CD4-positive, alpha-beta T cell (primary cell): ENCODE measurements at regions not wholly inside any gene's neighbourhood (a gene's known extent, or its start where the extent isn't known, plus 50 kb on each side); places are given as distances from the start of the nearest gene placed in this dataset.
"Not testable (repeated sequence)": the region's sequence is repeated elsewhere in the genome, so short reads cannot be mapped to it uniquely, and the experiment has no call there.

ENCODE experiments used
- ATAC-seq: fragments of 200-7000 bp; cut with Tn5 transposase; one replicate; pipeline ENCODE4 v1.10.0; 2022; ENCODE audit warnings: mild to moderate bottlenecking; ENCODE audit not compliant: poor library complexity
- CTCF ChIA-PET: fragments of 350-600 bp; sonication (Branson Sonifier 250); formaldehyde crosslinking; loops from one replicate; lab custom pipeline; 2021; ENCODE audit warnings: antibody characterized with exemption, inconsistent platforms; lab: Charles Lee
- POLR2A ChIA-PET: fragments of 350-600 bp; sonication (Branson Sonifier 250); formaldehyde crosslinking; loops from one replicate; lab custom pipeline; 2021; ENCODE audit warnings: antibody characterized with exemption, inconsistent platforms; lab: Charles Lee
- DNase-seq, 14 experiments: peaks; one replicate each; pipeline ENCODE4 v3.0.0-alpha.2; 2013 to 2020; ENCODE audit warnings: mixed read lengths in 2 of 14
- H3K27ac ChIP-seq, 2 donors: one replicate each; pipeline versions ENCODE4 v1.5.1 to v1.7.0; 2013; ENCODE audit warnings: low read length in 2 of 2, low read depth in 1 of 2, mild to moderate bottlenecking in 1 of 2
- H3K27me3 ChIP-seq, 2 experiments: 1 replicate in 1 of 2; 2 replicates in 1 of 2; pipeline versions ENCODE4 v1.6.1 to v1.7.0; 2013; ENCODE audit warnings: low read length in 2 of 2, control low read depth in 1 of 2, mild to moderate bottlenecking in 1 of 2, moderate library complexity in 1 of 2; ENCODE audit not compliant: insufficient read depth in 2 of 2, control insufficient read depth in 1 of 2
- H3K36me3 ChIP-seq: one replicate; pipeline ENCODE4 v1.6.1; 2013; ENCODE audit warnings: low read length, control low read depth; ENCODE audit not compliant: insufficient read depth
- H3K4me1 ChIP-seq: one replicate; pipeline ENCODE4 v1.6.1; 2013; ENCODE audit warnings: low read length, control low read depth; ENCODE audit not compliant: insufficient read depth
- H3K4me3 ChIP-seq: one replicate; pipeline ENCODE4 v1.5.1; 2013; ENCODE audit warnings: mild to moderate bottlenecking, low read length, moderate library complexity
- H3K9me3 ChIP-seq, 2 experiments: 1 replicate in 1 of 2; 2 replicates in 1 of 2; pipeline versions ENCODE4 v1.6.1 to v1.7.0; 2013; ENCODE audit warnings: low read length in 2 of 2, mild to moderate bottlenecking in 2 of 2, control low read depth in 1 of 2, moderate library complexity in 1 of 2; ENCODE audit not compliant: control insufficient read depth in 1 of 2, insufficient read depth in 1 of 2
- H3K27ac Mint-ChIP-seq: one replicate; pipeline ENCODE4 v1.8.0; 2020; ENCODE audit warnings: mixed read lengths
- H3K27me3 Mint-ChIP-seq: one replicate; pipeline ENCODE4 v1.8.0; 2021; ENCODE audit warnings: mixed read lengths
- H3K36me3 Mint-ChIP-seq: one replicate; pipeline ENCODE4 v1.8.0; 2021; ENCODE audit warnings: low read depth, mixed read lengths
- H3K4me1 Mint-ChIP-seq: one replicate; pipeline ENCODE4 v1.8.0; 2021; ENCODE audit warnings: low read depth, mixed read lengths
- H3K4me3 Mint-ChIP-seq: one replicate; pipeline ENCODE4 v1.8.0; 2020; ENCODE audit warnings: mild to moderate bottlenecking, mixed read lengths
- H3K9me3 Mint-ChIP-seq: one replicate; pipeline ENCODE4 v1.8.0; 2020; ENCODE audit warnings: mixed read lengths
- intact Hi-C, 2 experiments: fragments of 100-400 bp; cut with DNase I in 1 of 2; cut with micrococcal nuclease in 1 of 2; formaldehyde crosslinking; loops; one replicate each; pipeline versions ENCODE4 v1.15.1 to v1.9.0; 2023 to 2025; cut with DNase I, micrococcal nuclease
- TF ChIP-seq, protein P1 (sequence below): fragments of 200-600 bp; IDR thresholded peaks from one replicate; pipeline ENCODE4 v1.8.0; 2022; ENCODE audit warnings: antibody characterized with exemption, mild to moderate bottlenecking

DNA sequence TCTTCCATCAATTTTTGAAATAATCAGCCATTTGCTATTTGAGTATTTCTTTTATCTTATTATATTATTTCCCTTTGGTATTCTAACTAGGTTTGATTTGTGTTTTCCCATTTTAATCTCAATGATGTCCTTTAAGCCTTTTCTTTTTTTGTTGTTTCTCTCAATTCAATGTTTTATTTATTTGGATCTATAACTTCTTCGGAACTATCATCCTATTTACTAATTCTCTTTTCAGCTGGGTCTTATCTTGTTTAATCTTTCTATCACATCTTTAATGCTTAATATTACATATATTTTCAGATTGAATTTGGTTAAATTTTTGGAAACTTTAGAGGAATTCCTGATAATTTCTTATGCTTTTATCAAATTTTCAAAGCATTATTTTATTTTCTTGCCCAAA lies 448.3 kb downstream of the SOX11 start:
- no peak overlapping the region for H3K4me3 ChIP-seq
- ATAC-seq (no peak), DNase-seq (no peak)
- no peaks in the 10 kb centered on the region for H3K4me1 ChIP-seq
- H3K27me3 Mint-ChIP-seq = no peaks in the 10 kb centered on the region
- no peaks in the 10 kb centered on the region for H3K9me3 ChIP-seq
- no peak overlapping the region for H3K27ac ChIP-seq
- TF ChIP-seq, protein P1, sequence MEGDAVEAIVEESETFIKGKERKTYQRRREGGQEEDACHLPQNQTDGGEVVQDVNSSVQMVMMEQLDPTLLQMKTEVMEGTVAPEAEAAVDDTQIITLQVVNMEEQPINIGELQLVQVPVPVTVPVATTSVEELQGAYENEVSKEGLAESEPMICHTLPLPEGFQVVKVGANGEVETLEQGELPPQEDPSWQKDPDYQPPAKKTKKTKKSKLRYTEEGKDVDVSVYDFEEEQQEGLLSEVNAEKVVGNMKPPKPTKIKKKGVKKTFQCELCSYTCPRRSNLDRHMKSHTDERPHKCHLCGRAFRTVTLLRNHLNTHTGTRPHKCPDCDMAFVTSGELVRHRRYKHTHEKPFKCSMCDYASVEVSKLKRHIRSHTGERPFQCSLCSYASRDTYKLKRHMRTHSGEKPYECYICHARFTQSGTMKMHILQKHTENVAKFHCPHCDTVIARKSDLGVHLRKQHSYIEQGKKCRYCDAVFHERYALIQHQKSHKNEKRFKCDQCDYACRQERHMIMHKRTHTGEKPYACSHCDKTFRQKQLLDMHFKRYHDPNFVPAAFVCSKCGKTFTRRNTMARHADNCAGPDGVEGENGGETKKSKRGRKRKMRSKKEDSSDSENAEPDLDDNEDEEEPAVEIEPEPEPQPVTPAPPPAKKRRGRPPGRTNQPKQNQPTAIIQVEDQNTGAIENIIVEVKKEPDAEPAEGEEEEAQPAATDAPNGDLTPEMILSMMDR = no peak
- H3K36me3 ChIP-seq = no peaks in the 10 kb centered on the region
- no peak overlapping the region for H3K27ac Mint-ChIP-seq
- H3K36me3 Mint-ChIP-seq = no peaks in the 10 kb centered on the region
- CTCF ChIA-PET = no interaction called here
- POLR2A ChIA-PET = no interaction called here
- intact Hi-C loops = no loop called here
- peaks cover 3% of the 10 kb centered on the region for H3K9me3 Mint-ChIP-seq
- H3K27me3 ChIP-seq = no peaks in the 10 kb centered on the region
- no peaks in the 10 kb centered on the region for H3K4me1 Mint-ChIP-seq
- no peak overlapping the region for H3K4me3 Mint-ChIP-seq

GRCh38 chr2:6143812-6144211 lies 451.6 kb downstream of the SOX11 start:
- Histone ChIP-seq H3K4me3 (no peak overlapping the region), H3K4me1 (no peaks in the 10 kb centered on the region), H3K27me3 (no peaks in the 10 kb centered on the region), H3K9me3 (peaks cover 0 to 3% of the 10 kb centered on the region in 2 experiments), H3K36me3 (no peaks in the 10 kb centered on the region), H3K27ac (no peak overlapping the region)
- intact Hi-C loops = no loop called here
- Mint-ChIP-seq H3K4me3 (no peak overlapping the region), H3K4me1 (no peaks in the 10 kb centered on the region), H3K27ac (no peak overlapping the region), H3K27me3 (no peaks in the 10 kb centered on the region), H3K9me3 (peaks cover 3% of the 10 kb centered on the region), H3K36me3 (no peaks in the 10 kb centered on the region)
- DNase-seq = no peak
- TF ChIP-seq, protein P1 = no peak
- ATAC-seq = no peak
- ChIA-PET POLR2A (no interaction called here), CTCF (no interaction called here)

- H3K27me3 Mint-ChIP-seq, DNase-seq, H3K27ac ChIP-seq, intact Hi-C loops, H3K36me3 ChIP-seq, H3K27me3 ChIP-seq, H3K9me3 ChIP-seq, CTCF ChIA-PET, H3K4me1 ChIP-seq, H3K4me3 Mint-ChIP-seq, H3K27ac Mint-ChIP-seq, H3K4me3 ChIP-seq, POLR2A ChIA-PET, H3K36me3 Mint-ChIP-seq, ATAC-seq, H3K4me1 Mint-ChIP-seq, H3K9me3 Mint-ChIP-seq: not testable (repeated sequence)
These were observed 455.0 kb downstream of the SOX11 start for GRCh38 chr2:6147215-6147614.

DNA sequence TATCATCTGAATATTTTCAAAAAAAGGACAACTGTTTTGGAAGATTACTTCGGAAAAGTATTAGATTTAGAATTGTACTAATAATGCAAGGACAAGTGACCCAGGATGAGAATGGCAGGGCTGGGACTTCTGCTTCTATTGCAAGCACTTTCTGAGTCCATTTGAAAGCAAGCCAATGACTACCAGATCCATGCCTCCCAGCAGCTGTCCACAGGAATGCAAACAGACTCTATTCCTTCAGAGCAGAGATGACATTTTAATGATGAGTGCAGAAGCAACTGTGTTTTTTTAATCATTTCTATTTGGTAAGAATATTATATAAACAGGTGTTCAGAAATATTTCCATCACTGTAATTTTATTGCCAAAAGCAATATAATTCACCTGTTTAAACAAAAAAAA lies 456.7 kb downstream of the SOX11 start:
- TF ChIP-seq, protein P1 = no peak
- DNase-seq (no peak), ATAC-seq (no peak)
- intact Hi-C loops = no loop called here
- Histone ChIP-seq H3K4me3 (no peak overlapping the region), H3K27ac (no peak overlapping the region), H3K27me3 (no peaks in the 10 kb centered on the region), H3K9me3 (peaks cover 0 to 3% of the 10 kb centered on the region in 2 experiments), H3K36me3 (no peaks in the 10 kb centered on the region), H3K4me1 (no peaks in the 10 kb centered on the region)
- Mint-ChIP-seq H3K36me3 (no peaks in the 10 kb centered on the region), H3K27ac (no peak overlapping the region), H3K4me1 (no peaks in the 10 kb centered on the region), H3K9me3 (peaks cover 3% of the 10 kb centered on the region), H3K27me3 (no peaks in the 10 kb centered on the region), H3K4me3 (no peak overlapping the region)
- POLR2A ChIA-PET = no interaction called here
- CTCF ChIA-PET = no interaction called here
